ENCODE measurements at regions not wholly inside any gene's neighbourhood (a gene's known extent, or its start where the extent isn't known, plus 50 kb on each side); places are given as distances from the start of the nearest gene placed in this dataset.

DNA sequence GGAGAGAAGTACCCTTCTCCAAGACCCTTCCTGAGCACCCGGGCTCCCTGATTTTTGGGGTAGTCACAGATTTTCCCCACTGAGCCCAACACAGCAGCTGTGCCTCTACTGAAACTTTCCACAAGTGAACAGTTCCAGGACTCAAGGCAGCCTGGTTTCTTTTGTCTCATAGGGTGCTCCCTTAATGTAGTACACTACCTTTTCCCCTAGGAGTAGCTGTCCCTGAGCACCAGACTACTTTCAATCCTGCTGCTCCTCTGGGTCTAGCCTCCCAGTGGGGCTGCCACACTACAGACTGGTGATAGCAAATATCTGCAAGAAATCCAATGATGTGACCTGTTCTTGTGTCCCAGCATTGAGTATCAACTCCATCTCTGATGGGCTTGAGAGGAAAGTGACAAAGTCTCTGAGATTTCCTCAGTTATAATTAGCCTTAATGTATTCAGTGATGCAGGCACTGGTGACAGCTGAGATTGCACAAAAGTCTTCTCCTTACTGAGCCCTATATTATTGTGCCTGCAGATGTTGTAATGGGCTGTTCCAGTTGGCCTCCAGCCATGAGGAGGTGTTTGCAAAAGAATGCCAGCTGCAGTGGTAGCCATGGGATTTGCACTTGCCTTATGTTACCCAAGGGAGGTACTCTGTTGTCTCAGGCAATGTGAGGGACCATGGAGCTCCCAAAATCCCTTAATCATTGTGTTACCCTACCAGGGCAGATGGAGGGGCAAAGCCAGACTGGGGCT, 1802.5 kb downstream of the EFNA5 start:
- TF ChIP-seq, protein P1, sequence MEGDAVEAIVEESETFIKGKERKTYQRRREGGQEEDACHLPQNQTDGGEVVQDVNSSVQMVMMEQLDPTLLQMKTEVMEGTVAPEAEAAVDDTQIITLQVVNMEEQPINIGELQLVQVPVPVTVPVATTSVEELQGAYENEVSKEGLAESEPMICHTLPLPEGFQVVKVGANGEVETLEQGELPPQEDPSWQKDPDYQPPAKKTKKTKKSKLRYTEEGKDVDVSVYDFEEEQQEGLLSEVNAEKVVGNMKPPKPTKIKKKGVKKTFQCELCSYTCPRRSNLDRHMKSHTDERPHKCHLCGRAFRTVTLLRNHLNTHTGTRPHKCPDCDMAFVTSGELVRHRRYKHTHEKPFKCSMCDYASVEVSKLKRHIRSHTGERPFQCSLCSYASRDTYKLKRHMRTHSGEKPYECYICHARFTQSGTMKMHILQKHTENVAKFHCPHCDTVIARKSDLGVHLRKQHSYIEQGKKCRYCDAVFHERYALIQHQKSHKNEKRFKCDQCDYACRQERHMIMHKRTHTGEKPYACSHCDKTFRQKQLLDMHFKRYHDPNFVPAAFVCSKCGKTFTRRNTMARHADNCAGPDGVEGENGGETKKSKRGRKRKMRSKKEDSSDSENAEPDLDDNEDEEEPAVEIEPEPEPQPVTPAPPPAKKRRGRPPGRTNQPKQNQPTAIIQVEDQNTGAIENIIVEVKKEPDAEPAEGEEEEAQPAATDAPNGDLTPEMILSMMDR (conservative IDR thresholded peaks at IDR 0.05) = 0 out of 2 replicates have a peak, but pooled peaks have one; percentile 2
- no peak for TF ChIP-seq ZFX (IDR thresholded peaks at IDR 0.05)
